HFFc6 (cell line): ENCODE measurements at regions not wholly inside any gene's neighbourhood (a gene's known extent, or its start where the extent isn't known, plus 50 kb on each side); places are given as distances from the start of the nearest gene placed in this dataset.

ENCODE experiments used
- DNase-seq: peaks from one replicate; pipeline ENCODE4 v3.0.0-alpha.2; 2018
- H3K27ac Mint-ChIP-seq: 2 replicates; pipeline ENCODE4 v1.8.0; 2020; ENCODE audit warnings: mild to moderate bottlenecking, mixed read lengths
- H3K27me3 Mint-ChIP-seq: 2 replicates; pipeline ENCODE4 v1.8.0; 2021; ENCODE audit warnings: mild to moderate bottlenecking, moderate library complexity, mixed read lengths; ENCODE audit not compliant: insufficient read depth
- H3K36me3 Mint-ChIP-seq: 2 replicates; pipeline ENCODE4 v1.8.0; 2021; ENCODE audit warnings: low read depth, mixed read lengths
- H3K4me1 Mint-ChIP-seq: 2 replicates; pipeline ENCODE4 v1.8.0; 2020; ENCODE audit warnings: low read depth, mixed read lengths
- H3K4me3 Mint-ChIP-seq: 2 replicates; pipeline ENCODE4 v1.8.0; 2020; ENCODE audit warnings: mild to moderate bottlenecking, moderate library complexity, mixed read lengths
- H3K9me3 Mint-ChIP-seq: 2 replicates; pipeline ENCODE4 v1.8.0; 2020; ENCODE audit warnings: mild to moderate bottlenecking, mixed read lengths
- TF ChIP-seq, protein P1 (sequence below): fragments of 200-600 bp; sonication (generic); IDR thresholded peaks from 2 replicates; pipeline ENCODE4 v1.5.0; 2021; ENCODE audit warnings: antibody characterized with exemption, mild to moderate bottlenecking

- peaks cover 7% of the 10 kb centered on the region; the same call in 1 of the 2 replicates for H3K36me3 Mint-ChIP-seq
- H3K4me3 Mint-ChIP-seq: no peak overlapping the region
- DNase-seq: no peak
- TF ChIP-seq, protein P1, sequence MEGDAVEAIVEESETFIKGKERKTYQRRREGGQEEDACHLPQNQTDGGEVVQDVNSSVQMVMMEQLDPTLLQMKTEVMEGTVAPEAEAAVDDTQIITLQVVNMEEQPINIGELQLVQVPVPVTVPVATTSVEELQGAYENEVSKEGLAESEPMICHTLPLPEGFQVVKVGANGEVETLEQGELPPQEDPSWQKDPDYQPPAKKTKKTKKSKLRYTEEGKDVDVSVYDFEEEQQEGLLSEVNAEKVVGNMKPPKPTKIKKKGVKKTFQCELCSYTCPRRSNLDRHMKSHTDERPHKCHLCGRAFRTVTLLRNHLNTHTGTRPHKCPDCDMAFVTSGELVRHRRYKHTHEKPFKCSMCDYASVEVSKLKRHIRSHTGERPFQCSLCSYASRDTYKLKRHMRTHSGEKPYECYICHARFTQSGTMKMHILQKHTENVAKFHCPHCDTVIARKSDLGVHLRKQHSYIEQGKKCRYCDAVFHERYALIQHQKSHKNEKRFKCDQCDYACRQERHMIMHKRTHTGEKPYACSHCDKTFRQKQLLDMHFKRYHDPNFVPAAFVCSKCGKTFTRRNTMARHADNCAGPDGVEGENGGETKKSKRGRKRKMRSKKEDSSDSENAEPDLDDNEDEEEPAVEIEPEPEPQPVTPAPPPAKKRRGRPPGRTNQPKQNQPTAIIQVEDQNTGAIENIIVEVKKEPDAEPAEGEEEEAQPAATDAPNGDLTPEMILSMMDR: no peak
- H3K4me1 Mint-ChIP-seq: no peaks in the 10 kb centered on the region
- H3K9me3 Mint-ChIP-seq: peaks cover 18% of the 10 kb centered on the region
- no peaks in the 10 kb centered on the region for H3K27me3 Mint-ChIP-seq
- no peak overlapping the region for H3K27ac Mint-ChIP-seq
Observed at GRCh38 chr1:187509091-187509490, 680.3 kb downstream of the PLA2G4A start.

DNA sequence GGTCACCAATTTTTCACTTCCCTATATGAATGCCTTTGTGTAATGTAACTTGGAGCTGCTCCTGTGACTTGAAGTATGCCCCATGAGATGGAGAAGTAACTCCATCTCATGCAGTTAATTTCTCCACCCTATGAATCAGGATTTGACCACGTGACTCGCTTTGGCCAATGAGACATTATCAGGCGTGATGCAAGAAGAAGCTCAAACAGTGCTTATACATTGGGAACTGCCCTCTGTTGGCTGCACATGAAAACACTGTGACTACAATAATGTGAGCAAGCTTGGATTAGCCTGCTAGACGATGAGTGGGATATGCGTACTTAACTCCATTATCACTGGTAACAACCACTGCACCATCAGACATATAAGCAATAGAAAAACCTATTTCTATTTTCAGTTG, 684.4 kb downstream of the PLA2G4A start:
- peaks cover 7% of the 10 kb centered on the region; the same call in 1 of the 2 replicates for H3K36me3 Mint-ChIP-seq
- no peaks in the 10 kb centered on the region for H3K27me3 Mint-ChIP-seq
- peaks cover 20% of the 10 kb centered on the region for H3K9me3 Mint-ChIP-seq
- TF ChIP-seq, protein P1: no peak
- no peaks in the 10 kb centered on the region for H3K4me1 Mint-ChIP-seq
- DNase-seq: no peak
- H3K27ac Mint-ChIP-seq: no peak overlapping the region
- no peak overlapping the region for H3K4me3 Mint-ChIP-seq

- no peak for DNase-seq
- TF ChIP-seq, protein P1: no peak
- Mint-ChIP-seq H3K27ac (no peak overlapping the region), H3K36me3 (peaks cover 7% of the 10 kb centered on the region; the same call in 1 of the 2 replicates), H3K4me1 (no peaks in the 10 kb centered on the region), H3K27me3 (no peaks in the 10 kb centered on the region), H3K4me3 (no peak overlapping the region), H3K9me3 (peaks cover 20% of the 10 kb centered on the region)
Observed at GRCh38 chr1:187514110-187514509, 685.4 kb downstream of the PLA2G4A start.

DNA sequence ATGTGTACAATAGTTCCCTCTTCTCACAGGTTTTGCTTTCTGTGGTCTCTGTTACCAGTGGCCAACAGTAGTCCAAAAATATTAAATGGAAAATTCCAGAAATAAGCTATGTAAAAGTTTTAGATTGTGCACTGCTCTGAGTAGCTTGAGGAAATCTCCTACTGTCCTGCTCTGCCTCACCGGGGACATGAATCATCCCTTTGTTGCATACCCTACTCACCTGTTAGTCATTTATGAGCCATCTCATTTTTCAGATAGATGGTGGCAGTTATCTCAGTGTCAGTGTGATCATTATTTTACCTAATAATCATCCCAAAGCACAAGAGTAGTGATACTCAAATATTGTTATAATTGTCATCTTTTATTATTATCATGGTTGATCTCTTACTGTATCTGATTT, 688.1 kb downstream of the PLA2G4A start:
- Mint-ChIP-seq H3K4me3 (no peak overlapping the region), H3K36me3 (no peaks in the 10 kb centered on the region), H3K4me1 (no peaks in the 10 kb centered on the region), H3K9me3 (peaks cover 11% of the 10 kb centered on the region), H3K27ac (no peak overlapping the region), H3K27me3 (no peaks in the 10 kb centered on the region)
- TF ChIP-seq, protein P1: no peak
- DNase-seq: no peak

- Mint-ChIP-seq H3K27me3 (no peaks in the 10 kb centered on the region), H3K4me1 (no peaks in the 10 kb centered on the region), H3K36me3 (no peaks in the 10 kb centered on the region), H3K9me3 (peaks cover 11% of the 10 kb centered on the region), H3K27ac (no peak overlapping the region), H3K4me3 (no peak overlapping the region)
- TF ChIP-seq, protein P1: no peak
- DNase-seq: no peak
Observed at GRCh38 chr1:187517546-187517945, 688.8 kb downstream of the PLA2G4A start.

GRCh38 chr1:187527346-187527745, 698.6 kb downstream of the PLA2G4A start:
- H3K36me3 Mint-ChIP-seq: no peaks in the 10 kb centered on the region
- no peaks in the 10 kb centered on the region for H3K4me1 Mint-ChIP-seq
- TF ChIP-seq, protein P1: no peak
- H3K27ac Mint-ChIP-seq: no peak overlapping the region
- no peak overlapping the region for H3K4me3 Mint-ChIP-seq
- H3K27me3 Mint-ChIP-seq: no peaks in the 10 kb centered on the region
- peaks cover 42% of the 10 kb centered on the region for H3K9me3 Mint-ChIP-seq
- no peak for DNase-seq
